H4 (cell line): ENCODE measurements at regions not wholly inside any gene's neighbourhood (a gene's known extent, or its start where the extent isn't known, plus 50 kb on each side); places are given as distances from the start of the nearest gene placed in this dataset.

Experiments
- DNase-seq: peaks from one replicate; pipeline ENCODE4 v3.0.0-alpha.2; 2015; ENCODE audit warnings: low spot score

GRCh38 chr3:95351158-95351557, 1288.3 kb downstream of the NSUN3 start:
- no peak for DNase-seq

- no peak for DNase-seq
These were observed 1289.6 kb downstream of the NSUN3 start for GRCh38 chr3:95352471-95352870.

GRCh38 chr3:95354489-95354888, 1291.6 kb downstream of the NSUN3 start:
- no peak for DNase-seq

- DNase-seq = no peak
These were observed 1294.1 kb downstream of the NSUN3 start for GRCh38 chr3:95356764-95357501.

- DNase-seq = no peak
These were observed 1324.6 kb downstream of the NSUN3 start for GRCh38 chr3:95387242-95388021.

- DNase-seq = no peak
These were observed 1327.0 kb downstream of the NSUN3 start for GRCh38 chr3:95389725-95390313.

GRCh38 chr3:95394286-95394685, 1331.4 kb downstream of the NSUN3 start:
- DNase-seq = no peak

- no peak for DNase-seq
These were observed 1336.7 kb downstream of the NSUN3 start for GRCh38 chr3:95399585-95399984.

GRCh38 chr3:95401693-95402092, 1338.8 kb downstream of the NSUN3 start:
- no peak for DNase-seq

- DNase-seq = no peak
These were observed 1345.0 kb downstream of the NSUN3 start for GRCh38 chr3:95407709-95408463.

GRCh38 chr3:95408464-95408862, 1345.6 kb downstream of the NSUN3 start:
- no peak for DNase-seq

- DNase-seq = no peak
These were observed 1355.4 kb downstream of the NSUN3 start for GRCh38 chr3:95418251-95418650.

- DNase-seq = no peak
These were observed 1361.4 kb downstream of the NSUN3 start for GRCh38 chr3:95424279-95424678.

GRCh38 chr3:95434491-95434890, 1371.6 kb downstream of the NSUN3 start:
- DNase-seq = no peak

GRCh38 chr3:95437409-95437808, 1374.5 kb downstream of the NSUN3 start:
- no peak for DNase-seq

- DNase-seq = no peak
These were observed 1375.4 kb downstream of the NSUN3 start for GRCh38 chr3:95438274-95438673.

GRCh38 chr3:95442766-95443165, 1371.6 kb upstream of the EPHA6 start:
- DNase-seq = no peak

GRCh38 chr3:95449841-95450240, 1364.6 kb upstream of the EPHA6 start:
- DNase-seq = no peak

- DNase-seq = no peak
These were observed 1361.2 kb upstream of the EPHA6 start for GRCh38 chr3:95453242-95453641.

GRCh38 chr3:95456835-95457234, 1357.6 kb upstream of the EPHA6 start:
- DNase-seq = no peak

GRCh38 chr3:95459706-95460105, 1354.7 kb upstream of the EPHA6 start:
- no peak for DNase-seq

- no peak for DNase-seq
These were observed 1354.1 kb upstream of the EPHA6 start for GRCh38 chr3:95460274-95460673.
